Pons (tissue), 1 donor: ENCODE measurements at regions not wholly inside any gene's neighbourhood (a gene's known extent, or its start where the extent isn't known, plus 50 kb on each side); places are given as distances from the start of the nearest gene placed in this dataset.

ENCODE experiments used
- DNase-seq: peaks from one replicate; pipeline ENCODE4 v3.0.0-alpha.2; 2016; ENCODE audit warnings: low spot score

- DNase-seq: no peak
These were observed 113.1 kb downstream of the RHOU start for GRCh38 chr1:228848406-228848805.

- DNase-seq: no peak
These were observed 113.8 kb downstream of the RHOU start for GRCh38 chr1:228849011-228849541.

GRCh38 chr1:228850141-228851100 lies 115.1 kb downstream of the RHOU start:
- peak; percentile 35 for DNase-seq

- no peak for DNase-seq
These were observed 115.9 kb downstream of the RHOU start for GRCh38 chr1:228851193-228851592.

- no peak for DNase-seq
These were observed 116.3 kb downstream of the RHOU start for GRCh38 chr1:228851618-228852017.

GRCh38 chr1:228852024-228852423 lies 116.7 kb downstream of the RHOU start:
- no peak for DNase-seq

GRCh38 chr1:228852511-228853088 lies 117.3 kb downstream of the RHOU start:
- no peak for DNase-seq

- DNase-seq: no peak
These were observed 117.9 kb downstream of the RHOU start for GRCh38 chr1:228853191-228853590.

GRCh38 chr1:228853637-228854036 lies 118.4 kb downstream of the RHOU start:
- no peak for DNase-seq

GRCh38 chr1:228854907-228855306 lies 119.6 kb downstream of the RHOU start:
- no peak for DNase-seq

GRCh38 chr1:228857611-228858010 lies 122.3 kb downstream of the RHOU start:
- no peak for DNase-seq

- no peak for DNase-seq
These were observed 125.9 kb downstream of the RHOU start for GRCh38 chr1:228860911-228861831.

GRCh38 chr1:228861832-228862180 lies 126.5 kb downstream of the RHOU start:
- DNase-seq: no peak

GRCh38 chr1:228862542-228863505 lies 127.5 kb downstream of the RHOU start:
- DNase-seq: no peak

- DNase-seq: no peak
These were observed 128.5 kb downstream of the RHOU start for GRCh38 chr1:228863776-228864175.

GRCh38 chr1:228865627-228866330 lies 130.5 kb downstream of the RHOU start:
- no peak for DNase-seq

GRCh38 chr1:228866468-228866867 lies 131.2 kb downstream of the RHOU start:
- peak; percentile 52 for DNase-seq

- peak; percentile 70 for DNase-seq
These were observed 132.1 kb downstream of the RHOU start for GRCh38 chr1:228867108-228867950.
